22Rv1 (cell line): ENCODE measurements at regions not wholly inside any gene's neighbourhood (a gene's known extent, or its start where the extent isn't known, plus 50 kb on each side); places are given as distances from the start of the nearest gene placed in this dataset.

Experiments used
- ZFX ChIP-seq: fragments of 450-650 bp; IDR thresholded peaks from 2 replicates; pipeline ENCODE4 v1.6.1; 2017; ENCODE audit warnings: antibody characterized with exemption, borderline replicate concordance
- TF ChIP-seq, protein P1 (sequence below): fragments of 450-650 bp; IDR thresholded peaks from 2 replicates; pipeline ENCODE4 v1.5.1; 2017; ENCODE audit warnings: mild to moderate bottlenecking

DNA sequence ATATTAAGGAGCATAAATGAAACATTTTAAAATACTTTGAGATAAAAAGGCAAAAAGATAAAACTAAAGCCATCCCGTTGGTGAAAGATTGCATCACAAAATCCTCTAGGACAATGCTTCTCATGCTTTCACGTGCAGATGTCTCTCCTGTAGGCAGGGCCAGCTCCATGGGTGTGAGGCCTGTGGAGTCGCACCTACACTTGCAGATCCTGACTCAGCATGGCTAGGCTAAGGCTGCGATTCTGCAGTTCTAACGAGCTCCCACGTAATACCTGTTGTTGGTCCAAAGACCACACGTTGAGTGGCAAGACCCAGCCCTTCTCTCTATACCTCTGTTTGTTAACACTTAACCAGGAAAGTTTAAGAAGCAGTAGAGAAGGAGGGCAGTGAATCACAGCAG, 62.1 kb upstream of the CAPRIN1 start:
- TF ChIP-seq, protein P1, sequence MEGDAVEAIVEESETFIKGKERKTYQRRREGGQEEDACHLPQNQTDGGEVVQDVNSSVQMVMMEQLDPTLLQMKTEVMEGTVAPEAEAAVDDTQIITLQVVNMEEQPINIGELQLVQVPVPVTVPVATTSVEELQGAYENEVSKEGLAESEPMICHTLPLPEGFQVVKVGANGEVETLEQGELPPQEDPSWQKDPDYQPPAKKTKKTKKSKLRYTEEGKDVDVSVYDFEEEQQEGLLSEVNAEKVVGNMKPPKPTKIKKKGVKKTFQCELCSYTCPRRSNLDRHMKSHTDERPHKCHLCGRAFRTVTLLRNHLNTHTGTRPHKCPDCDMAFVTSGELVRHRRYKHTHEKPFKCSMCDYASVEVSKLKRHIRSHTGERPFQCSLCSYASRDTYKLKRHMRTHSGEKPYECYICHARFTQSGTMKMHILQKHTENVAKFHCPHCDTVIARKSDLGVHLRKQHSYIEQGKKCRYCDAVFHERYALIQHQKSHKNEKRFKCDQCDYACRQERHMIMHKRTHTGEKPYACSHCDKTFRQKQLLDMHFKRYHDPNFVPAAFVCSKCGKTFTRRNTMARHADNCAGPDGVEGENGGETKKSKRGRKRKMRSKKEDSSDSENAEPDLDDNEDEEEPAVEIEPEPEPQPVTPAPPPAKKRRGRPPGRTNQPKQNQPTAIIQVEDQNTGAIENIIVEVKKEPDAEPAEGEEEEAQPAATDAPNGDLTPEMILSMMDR = no peak
- TF ChIP-seq ZFX = no peak
